A673 (cell line): ENCODE measurements at regions not wholly inside any gene's neighbourhood (a gene's known extent, or its start where the extent isn't known, plus 50 kb on each side); places are given as distances from the start of the nearest gene placed in this dataset.

Source experiments
- CTCF ChIP-seq: fragments of 300-800, 200-600 bp; sonication (generic); conservative IDR thresholded peaks from 2 replicates; pipeline ENCODE4 v1.5.1; 2017; ENCODE audit warnings: low read depth, mild to moderate bottlenecking, antibody characterized with exemption, low read length, moderate library complexity, mixed read lengths
- EZH2 ChIP-seq: fragments of 200-600 bp; sonication (generic); IDR thresholded peaks from 2 replicates; pipeline ENCODE4 v1.6.1; 2017; ENCODE audit warnings: borderline replicate concordance, low read depth, mild to moderate bottlenecking, mixed read lengths, antibody characterized with exemption, low read length; ENCODE audit not compliant: poor library complexity, severe bottlenecking

DNA sequence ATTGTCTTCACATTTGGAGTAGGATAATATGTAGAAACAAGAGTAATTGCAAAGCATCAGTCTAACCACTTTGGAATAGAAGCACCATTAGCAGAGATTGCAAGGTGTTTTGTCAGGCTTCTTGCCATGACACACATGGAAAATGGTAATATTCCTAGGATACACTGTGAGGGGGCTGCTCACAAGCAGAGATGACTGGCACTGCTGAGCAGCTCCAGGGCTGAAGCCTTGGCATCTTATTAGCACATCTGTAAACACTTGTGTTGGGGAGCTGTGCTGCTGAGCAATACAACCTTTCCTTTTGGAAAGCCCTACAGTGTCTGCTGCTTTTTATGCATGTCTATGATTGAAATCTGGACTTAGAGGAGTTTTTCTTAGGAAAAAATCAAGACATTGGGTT, 602.2 kb downstream of the XIRP2 start:
- TF ChIP-seq CTCF, result no peak
- TF ChIP-seq EZH2, result no peak
